Transverse colon (tissue), 4 donors: ENCODE measurements at regions not wholly inside any gene's neighbourhood (a gene's known extent, or its start where the extent isn't known, plus 50 kb on each side); places are given as distances from the start of the nearest gene placed in this dataset.

Experiments used
- DNase-seq: peaks from one replicate; pipeline ENCODE4 v3.0.0-alpha.2; 2019
- H3K27ac ChIP-seq, 4 donors: fragments of 200-600 bp; sonication (generic); 2 replicates each; pipeline ENCODE4 v1.5.1; 2016 to 2018; ENCODE audit warnings: inconsistent platforms in 4 of 4
- H3K27me3 ChIP-seq: fragments of 200-600 bp; sonication (generic); 2 replicates; pipeline ENCODE4 v1.5.1; 2017; ENCODE audit warnings: inconsistent platforms
- H3K36me3 ChIP-seq, 4 donors: fragments of 200-600 bp; sonication (generic); 2 replicates each; pipeline ENCODE4 v1.5.1; 2017 to 2019; ENCODE audit warnings: inconsistent platforms in 4 of 4
- H3K4me1 ChIP-seq, 4 donors: fragments of 200-600 bp; sonication (generic); 2 replicates each; pipeline ENCODE4 v1.5.1; 2017 to 2020; ENCODE audit warnings: inconsistent platforms in 4 of 4
- H3K4me3 ChIP-seq, 4 donors: fragments of 200-600 bp; sonication (generic); 1 replicate in 1 of 4; 2 replicates in 3 of 4; pipeline versions ENCODE4 v1.5.1 to v1.6.1; 2017 to 2019; ENCODE audit warnings: inconsistent platforms in 4 of 4
- H3K9me3 ChIP-seq, 2 donors: fragments of 200-600 bp; sonication (generic); 2 replicates each; pipeline ENCODE4 v1.5.1; 2017 to 2019; ENCODE audit warnings: inconsistent platforms in 2 of 2
- CTCF ChIP-seq, 5 experiments: fragments of 200-600 bp in 3 of 5; fragments of 450-650 bp in 2 of 5; sonication (generic) in 3 of 5; IDR thresholded peaks; 1 replicate in 2 of 5; 2 replicates in 3 of 5; pipeline ENCODE4 v1.5.1; 2016 to 2017; ENCODE audit warnings: antibody characterized with exemption in 5 of 5, inconsistent platforms in 3 of 5, mild to moderate bottlenecking in 2 of 5, moderate library complexity in 1 of 5
- EP300 ChIP-seq: sonication (generic); formaldehyde crosslinking; IDR thresholded peaks from one replicate; pipeline ENCODE4 v1.6.1; 2017; ENCODE audit warnings: antibody characterized with exemption, low read depth
- POLR2A ChIP-seq: fragments of 450-650 bp; IDR thresholded peaks from one replicate; pipeline ENCODE4 v1.6.1; 2016; ENCODE audit warnings: antibody characterized with exemption, mild to moderate bottlenecking, moderate library complexity
- POLR2AphosphoS5 ChIP-seq, 3 donors: sonication (generic); formaldehyde crosslinking; IDR thresholded peaks; one replicate each; pipeline ENCODE4 v1.6.1; 2016; ENCODE audit warnings: antibody characterized with exemption in 3 of 3
- WGBS, 2 donors: methylation state at CpG; one replicate each; pipeline ENCODE4 v1.1.5; 2018; ENCODE audit warnings: low coverage in 1 of 2; 5-methylcytosine and 5-hydroxymethylcytosine counted together
- in situ Hi-C, 4 donors: fragments of 200-750 bp; cut with MboI; loops; one replicate each; pipeline versions ENCODE4 v1.15.0 to v1.15.1; 2017; ENCODE audit warnings: low sequenced_read_pairs in 3 of 4, low pct_ligation_motif_present in 1 of 4, low pct_unique_long_range_greater_than_20kb in 1 of 4
- intact Hi-C: fragments of 100-400 bp; cut with DNase I; formaldehyde crosslinking; loops from one replicate; pipeline ENCODE4 v1.15.1; 2023; ENCODE audit warnings: low total_unique reads

- no peaks in the 10 kb centered on the region for H3K27me3 ChIP-seq
Measured at GRCh38 chr16:79492036-79492435, 108.5 kb downstream of the MAF start.

GRCh38 chr16:79485020-79485419, 115.5 kb downstream of the MAF start:
- no peak overlapping the region for H3K27ac ChIP-seq
- in situ Hi-C loops (no loop called here), intact Hi-C loops (no loop called here)
- H3K4me1 ChIP-seq, result no peaks in the 10 kb centered on the region
- no peaks in the 10 kb centered on the region for H3K27me3 ChIP-seq
- WGBS, 2 donors, result 79 to 85% methylated on average over 2 to 3 of the region's 3 CpGs
- H3K36me3 ChIP-seq, result no peaks in the 10 kb centered on the region
- TF ChIP-seq POLR2AphosphoS5 (IDR thresholded peaks at IDR 0.05) (no peak), CTCF (IDR thresholded peaks at IDR 0.05) (no peak), EP300 (no peak), POLR2A (no peak)
- H3K4me3 ChIP-seq, result no peak overlapping the region
- DNase-seq, result no peak
- no peaks in the 10 kb centered on the region for H3K9me3 ChIP-seq

More at GRCh38 chr16:79492036-79492435, 108.5 kb downstream of the MAF start:
- Histone ChIP-seq H3K4me3 (no peak overlapping the region), H3K4me1 (no peaks in the 10 kb centered on the region), H3K36me3 (no peaks in the 10 kb centered on the region), H3K27ac (no peak overlapping the region), H3K9me3 (no peaks in the 10 kb centered on the region)
- no peak for DNase-seq
- in situ Hi-C loops (no loop called here), intact Hi-C loops (no loop called here)
- no peak for TF ChIP-seq POLR2A
- TF ChIP-seq CTCF (IDR thresholded peaks at IDR 0.05), result no peak
- no peak for TF ChIP-seq EP300
- TF ChIP-seq POLR2AphosphoS5 (IDR thresholded peaks at IDR 0.05), result no peak
- 80 to 89% methylated on average over 8 to 10 of the region's 10 CpGs for WGBS, 2 donors

GRCh38 chr16:79484237-79484636, 116.3 kb downstream of the MAF start:
- Histone ChIP-seq H3K4me3 (no peak overlapping the region), H3K9me3 (no peaks in the 10 kb centered on the region), H3K27ac (no peak overlapping the region), H3K36me3 (no peaks in the 10 kb centered on the region), H3K27me3 (no peaks in the 10 kb centered on the region), H3K4me1 (no peaks in the 10 kb centered on the region)
- WGBS, 2 donors, result 88% methylated on average over 7 of the region's 7 CpGs; no CpG with 5 or more reads in 1 of the 2 donors
- DNase-seq, result no peak
- in situ Hi-C loops, result no loop called here
- TF ChIP-seq POLR2AphosphoS5 (IDR thresholded peaks at IDR 0.05), result no peak
- TF ChIP-seq CTCF (IDR thresholded peaks at IDR 0.05), result no peak
- no peak for TF ChIP-seq POLR2A
- no peak for TF ChIP-seq EP300
- intact Hi-C loops, result no loop called here

- TF ChIP-seq CTCF (IDR thresholded peaks at IDR 0.05) (no peak), EP300 (no peak), POLR2A (no peak), POLR2AphosphoS5 (IDR thresholded peaks at IDR 0.05) (no peak)
- in situ Hi-C loops (no loop called here), intact Hi-C loops (no loop called here)
- H3K9me3 ChIP-seq, result no peaks in the 10 kb centered on the region
- H3K4me1 ChIP-seq, result no peaks in the 10 kb centered on the region
- no peaks in the 10 kb centered on the region for H3K27me3 ChIP-seq
- 67 to 94% methylated on average over 3 of the region's 3 CpGs for WGBS, 2 donors
- H3K4me3 ChIP-seq, result no peak overlapping the region
- H3K27ac ChIP-seq, result no peak overlapping the region
- DNase-seq, result no peak
- no peaks in the 10 kb centered on the region for H3K36me3 ChIP-seq
Measured at GRCh38 chr16:79483336-79483735, 117.2 kb downstream of the MAF start.
